HG02798 (cell line): ENCODE measurements at regions not wholly inside any gene's neighbourhood (a gene's known extent, or its start where the extent isn't known, plus 50 kb on each side); places are given as distances from the start of the nearest gene placed in this dataset.
A peak's percentile ranks its signal among the peaks of the same experiment; 100 is the strongest.
"Not testable (repeated sequence)": the region's sequence is repeated elsewhere in the genome, so short reads cannot be mapped to it uniquely, and the experiment has no call there.

ENCODE experiments used
- ATAC-seq: cut with Tn5 transposase; IDR thresholded peaks from one replicate; pipeline ENCODE4 v1.9.1; 2021; ENCODE audit warnings: mild to moderate bottlenecking; ENCODE audit not compliant: unreplicated experiment, poor library complexity

DNA sequence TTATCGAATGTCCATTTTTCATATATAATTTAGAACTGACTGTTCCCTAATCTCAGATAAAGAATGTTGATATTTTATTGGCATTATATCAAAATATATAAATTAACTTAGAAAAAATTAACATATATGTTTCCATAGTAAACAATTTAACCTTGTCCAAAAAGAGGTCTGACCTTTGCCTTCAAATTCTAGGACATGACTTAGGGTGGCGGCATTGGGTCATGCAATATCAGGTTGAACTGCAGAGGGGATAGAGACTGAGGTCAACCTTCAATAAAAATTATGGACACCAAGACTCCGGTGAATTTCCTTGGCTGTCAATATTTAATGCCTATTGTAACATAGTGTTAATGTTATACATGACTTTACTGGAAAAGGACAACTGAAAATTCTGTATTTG, 199.8 kb downstream of the RPL10L start:
- no peak for ATAC-seq

DNA sequence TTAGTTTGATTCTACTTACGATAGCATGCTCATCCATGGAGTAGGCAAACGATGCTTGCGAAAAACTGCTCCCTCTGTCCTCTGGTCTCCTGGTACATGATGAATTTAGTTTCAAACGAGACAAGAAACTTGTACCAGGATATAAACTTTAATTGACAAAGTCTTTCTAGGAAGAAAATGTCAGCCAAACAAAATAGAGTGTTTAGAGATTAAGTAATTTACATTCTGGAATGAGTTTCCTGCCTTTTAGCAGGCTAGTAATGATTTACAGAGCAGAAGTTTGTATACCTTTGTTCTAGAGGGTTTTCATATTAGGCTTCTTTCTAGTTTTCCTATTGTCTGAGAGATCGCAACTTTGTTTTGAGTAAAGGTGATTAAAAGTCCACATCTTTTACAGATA, 206.9 kb downstream of the RPL10L start:
- no peak for ATAC-seq

DNA sequence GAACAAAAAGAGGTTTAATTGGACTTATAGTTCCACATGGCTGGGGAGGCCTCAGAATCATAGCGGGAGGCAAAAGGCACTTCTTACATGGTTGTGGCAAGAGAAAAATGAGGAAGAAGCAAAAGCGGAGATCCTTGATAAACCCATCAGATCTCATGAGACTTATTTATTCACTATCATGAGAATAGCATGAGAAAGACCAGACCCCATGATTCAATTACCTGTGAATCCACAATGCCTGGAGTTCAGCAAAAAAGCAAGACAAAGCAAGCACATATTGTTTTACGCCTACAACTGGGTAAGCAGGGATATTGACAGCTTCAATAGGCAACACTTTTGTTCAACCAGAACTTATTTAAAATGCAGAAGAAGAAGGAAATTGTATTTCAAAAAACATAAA, 218.2 kb downstream of the RPL10L start:
- no peak for ATAC-seq

DNA sequence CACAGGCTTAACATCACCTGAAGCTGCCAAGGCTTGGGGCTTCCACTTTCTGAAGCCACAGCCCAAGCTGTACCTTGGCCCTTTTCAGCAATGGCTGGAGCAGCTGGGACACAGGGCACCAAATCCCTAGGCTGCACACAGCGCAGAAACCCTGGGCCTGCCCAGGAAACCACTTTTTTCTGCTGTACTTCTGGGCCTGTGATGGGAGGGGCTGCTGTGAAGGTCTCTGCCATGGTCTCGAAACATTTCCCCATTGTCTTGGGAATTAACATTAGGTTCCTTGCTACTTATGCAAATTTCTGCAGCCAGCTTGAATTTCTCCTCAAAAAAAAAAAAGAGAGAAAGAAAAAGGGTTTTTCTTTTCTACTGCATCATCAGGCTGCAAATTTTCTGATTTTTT, 219.1 kb downstream of the RPL10L start:
- ATAC-seq, result no peak

GRCh38 chr14:46417066-46417465, 234.5 kb downstream of the RPL10L start:
- no peak for ATAC-seq

- ATAC-seq, result no peak
Measured at GRCh38 chr14:46404865-46405811, 246.4 kb downstream of the RPL10L start.

- not testable (repeated sequence) for ATAC-seq
Measured at GRCh38 chr14:46402001-46402690, 249.4 kb downstream of the RPL10L start.

DNA sequence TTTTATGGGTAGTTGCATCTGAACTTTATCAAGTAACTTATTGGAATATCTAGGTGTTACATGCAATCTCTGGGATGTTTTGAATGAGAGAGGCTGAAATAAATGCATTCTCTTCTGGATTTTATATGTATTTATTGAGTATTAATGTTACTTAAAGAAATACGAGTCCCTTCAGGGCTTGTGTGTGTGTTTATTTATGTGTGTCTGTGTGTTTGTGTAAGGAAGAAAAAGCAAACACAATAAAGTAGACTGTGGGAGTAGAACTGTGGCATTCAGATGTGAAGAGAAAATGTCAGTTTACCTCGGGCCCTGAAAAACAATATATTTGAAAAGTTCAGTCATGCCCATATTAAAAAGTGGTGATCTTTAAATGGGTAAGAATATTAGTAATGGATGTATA, 250.5 kb downstream of the RPL10L start:
- no peak for ATAC-seq

DNA sequence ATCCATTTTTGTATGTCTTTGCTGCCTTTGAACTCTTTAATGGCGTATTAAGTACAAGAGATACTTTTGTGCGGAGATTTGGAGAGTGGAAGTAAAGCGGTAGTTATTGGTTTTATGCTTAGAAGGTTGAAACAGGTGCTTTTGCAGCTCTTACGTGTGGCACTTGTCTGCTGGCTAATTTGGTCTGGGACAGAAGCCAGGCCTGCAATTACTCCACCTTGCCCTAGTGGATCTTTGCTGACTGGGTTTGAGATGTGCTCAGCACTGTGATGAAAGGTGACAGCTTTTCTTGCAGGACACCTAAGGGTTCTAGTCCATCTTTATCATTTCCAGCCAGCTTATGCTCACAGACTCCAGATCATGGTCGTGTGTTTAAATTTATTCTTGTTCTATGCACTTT, 252.5 kb downstream of the RPL10L start:
- no peak for ATAC-seq

DNA sequence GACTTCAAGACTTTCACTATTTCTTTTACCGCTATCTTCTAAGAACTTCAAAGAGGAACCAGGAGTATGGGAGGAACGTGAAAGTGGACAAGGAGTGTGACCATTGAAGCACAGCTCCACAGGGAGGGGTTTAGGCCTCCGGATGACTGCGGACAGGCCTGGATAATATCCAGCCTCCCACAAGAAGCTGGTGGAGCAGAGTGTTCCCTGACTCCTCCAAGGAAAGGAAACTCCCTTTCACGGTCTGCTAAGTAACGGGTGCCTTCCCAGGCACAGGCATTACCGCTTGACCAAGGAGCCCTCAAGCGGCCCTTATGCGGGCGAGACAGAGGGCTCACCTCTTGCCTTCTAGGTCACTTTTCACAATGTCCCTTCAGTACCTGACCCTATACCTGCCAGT, 267.0 kb downstream of the RPL10L start:
- ATAC-seq, result no peak

GRCh38 chr14:46381674-46382073, 269.9 kb downstream of the RPL10L start:
- no peak for ATAC-seq

- no peak for ATAC-seq
Measured at GRCh38 chr14:46378248-46378647, 273.3 kb downstream of the RPL10L start.

DNA sequence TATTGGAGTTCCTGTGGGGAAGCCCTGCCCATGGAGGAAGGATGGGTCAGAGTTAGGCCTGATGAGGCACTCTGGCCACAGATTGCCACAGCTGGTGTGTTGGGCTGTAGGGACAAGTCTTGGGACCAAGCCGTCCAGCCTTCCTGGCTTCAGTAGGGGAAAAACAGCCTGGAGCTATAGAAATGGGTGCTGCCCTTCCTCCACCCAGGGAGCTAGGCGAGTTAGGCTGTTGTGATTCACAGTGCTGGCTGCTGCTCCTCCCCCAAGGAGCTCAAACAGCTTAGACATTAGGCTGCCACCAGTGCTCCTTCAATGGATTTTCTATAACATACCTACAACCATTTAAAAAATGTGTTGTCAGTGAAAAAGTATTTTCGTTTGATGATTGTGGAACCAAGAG, 274.3 kb downstream of the RPL10L start:
- ATAC-seq, result no peak

DNA sequence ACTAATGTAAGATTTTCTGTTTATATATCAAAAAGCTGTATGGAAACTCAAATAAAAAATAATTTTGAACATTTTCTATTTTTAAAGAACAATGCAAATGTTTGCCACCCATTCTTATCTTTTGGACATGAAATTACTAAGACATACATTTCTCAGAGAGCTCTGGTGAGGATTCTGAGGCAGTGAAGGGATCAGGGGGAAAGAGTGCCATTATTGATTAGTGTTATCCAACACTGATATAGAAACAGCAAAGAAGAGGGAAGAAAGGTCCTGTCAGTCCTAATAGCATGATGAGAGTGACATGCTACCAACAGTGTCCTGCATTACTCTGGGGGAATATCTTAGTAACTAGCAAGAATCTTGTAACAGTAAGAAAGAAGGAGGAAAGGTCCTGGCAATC, 282.2 kb downstream of the RPL10L start:
- ATAC-seq, result no peak

GRCh38 chr14:46368275-46368674, 283.3 kb downstream of the RPL10L start:
- ATAC-seq, result no peak

GRCh38 chr14:46352844-46353243, 298.7 kb downstream of the RPL10L start:
- ATAC-seq, result no peak

DNA sequence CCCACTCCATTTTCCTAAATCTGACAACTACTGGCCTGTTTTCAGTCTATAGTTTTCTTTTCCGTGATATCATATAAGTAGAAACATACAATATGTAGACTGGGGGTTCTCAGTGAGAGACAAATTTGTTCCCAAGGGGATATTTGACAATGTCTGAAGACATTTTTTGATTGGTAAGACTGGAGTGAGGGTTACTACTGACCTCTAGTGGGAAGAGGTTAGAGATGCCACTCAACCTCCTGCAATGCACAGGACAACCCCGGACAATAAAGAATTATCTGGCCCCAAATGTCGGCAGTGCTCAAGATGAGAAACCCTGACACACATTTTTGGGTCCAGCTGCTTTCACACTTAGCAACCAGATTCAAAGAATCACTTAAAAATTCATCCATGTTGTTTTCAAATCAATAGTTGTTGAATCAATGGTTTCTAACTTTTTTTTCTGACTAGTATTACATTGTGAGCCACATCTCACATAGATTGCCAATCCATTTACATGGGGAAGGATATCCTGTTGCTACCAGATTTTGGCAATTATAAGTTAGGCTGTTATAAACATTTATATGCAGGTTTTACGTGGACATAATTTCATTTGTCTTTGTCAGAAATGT, 307.1 kb downstream of the RPL10L start:
- ATAC-seq, result peak; percentile 68

- no peak for ATAC-seq
Measured at GRCh38 chr14:46325777-46326176, 325.8 kb downstream of the RPL10L start.

DNA sequence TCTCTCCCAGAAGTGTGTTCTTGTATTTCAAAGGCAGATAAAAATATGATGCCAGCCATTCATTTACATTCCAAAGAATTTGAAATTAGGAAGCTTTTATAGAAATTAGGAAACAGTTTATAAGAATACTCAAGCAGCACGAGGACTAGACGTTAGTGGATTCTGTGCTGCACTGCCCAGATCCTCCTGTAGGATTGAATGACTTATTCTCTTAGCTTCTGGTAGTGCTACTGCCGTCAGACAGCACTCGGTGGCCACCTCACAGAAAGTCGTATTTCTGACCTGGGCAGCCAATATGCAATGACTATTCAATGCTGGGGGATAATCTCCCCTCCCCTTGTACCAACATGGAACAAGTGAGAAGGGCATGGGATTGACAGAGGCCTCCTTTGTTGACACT, 326.4 kb downstream of the RPL10L start:
- no peak for ATAC-seq

DNA sequence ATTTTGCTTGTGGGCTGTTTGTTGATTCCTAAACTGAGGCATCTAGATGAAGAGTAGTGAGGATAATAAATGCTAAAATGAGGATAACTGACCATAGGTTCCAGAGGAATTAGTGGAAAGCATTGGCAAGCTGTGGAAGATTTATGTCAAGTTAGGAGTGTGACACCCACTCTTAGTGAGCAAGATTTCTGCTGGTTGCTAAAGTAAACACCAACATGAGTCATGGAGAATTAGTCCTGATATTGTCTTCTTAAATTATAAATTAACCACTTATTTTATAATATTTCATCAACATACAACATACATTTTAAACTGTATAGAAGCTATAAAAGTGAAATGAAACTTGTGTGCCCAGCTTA, 328.2 kb downstream of the RPL10L start:
- no peak for ATAC-seq

DNA sequence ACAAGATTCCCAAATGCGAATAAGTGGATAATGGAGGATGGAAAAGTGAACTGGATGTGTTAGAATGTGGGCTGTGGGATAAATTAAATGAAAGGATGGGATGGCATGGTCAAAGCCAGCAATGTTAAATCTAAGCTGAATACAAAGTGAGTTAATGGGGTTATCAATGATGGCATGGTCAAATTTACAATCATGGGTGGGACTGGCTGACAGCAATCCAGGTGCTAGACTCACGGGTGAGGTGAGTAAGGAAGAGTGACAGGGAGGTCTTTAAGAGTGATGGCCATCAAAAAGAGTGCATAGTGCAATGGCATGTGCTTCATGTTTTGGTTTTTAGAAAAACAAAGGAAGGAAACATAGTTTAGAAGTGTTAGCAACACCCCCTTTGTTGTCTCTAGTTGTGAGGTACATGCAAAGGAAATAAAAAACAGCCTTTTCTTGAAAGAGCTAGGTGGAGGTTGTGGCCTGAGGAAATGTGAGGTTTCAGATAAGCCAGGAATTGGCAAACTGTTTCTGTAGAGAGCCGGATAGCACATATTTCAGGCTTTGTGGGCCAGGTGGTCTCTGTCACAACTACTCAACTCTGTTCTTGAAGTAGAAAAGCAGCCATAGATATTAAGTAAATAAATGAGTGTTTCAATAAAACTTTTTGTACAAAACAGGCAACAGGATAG, 328.7 kb downstream of the RPL10L start:
- no peak for ATAC-seq
